ENCODE measurements at regions not wholly inside any gene's neighbourhood (a gene's known extent, or its start where the extent isn't known, plus 50 kb on each side); places are given as distances from the start of the nearest gene placed in this dataset.

DNA sequence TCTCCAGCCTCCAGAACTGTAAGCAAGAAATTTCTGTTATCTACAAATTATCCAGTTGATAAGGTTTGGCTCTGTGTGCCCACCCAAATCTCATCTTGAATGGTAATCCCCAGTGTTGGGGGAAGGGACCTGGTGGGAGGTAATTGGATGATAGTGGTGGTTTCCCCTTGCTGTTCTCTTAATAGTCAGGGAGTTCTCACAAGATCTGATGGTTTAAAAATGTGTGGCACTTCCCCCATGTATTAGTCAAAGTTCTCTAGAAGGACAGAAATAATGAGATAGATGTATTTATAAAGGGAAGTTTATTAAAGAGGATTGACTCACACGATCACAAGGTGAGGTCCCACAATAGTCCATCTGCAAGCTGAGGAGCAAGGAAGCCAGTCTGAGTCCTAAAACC, 56.2 kb upstream of the APBB1IP start (continued):
- TF ChIP-seq, protein P1, sequence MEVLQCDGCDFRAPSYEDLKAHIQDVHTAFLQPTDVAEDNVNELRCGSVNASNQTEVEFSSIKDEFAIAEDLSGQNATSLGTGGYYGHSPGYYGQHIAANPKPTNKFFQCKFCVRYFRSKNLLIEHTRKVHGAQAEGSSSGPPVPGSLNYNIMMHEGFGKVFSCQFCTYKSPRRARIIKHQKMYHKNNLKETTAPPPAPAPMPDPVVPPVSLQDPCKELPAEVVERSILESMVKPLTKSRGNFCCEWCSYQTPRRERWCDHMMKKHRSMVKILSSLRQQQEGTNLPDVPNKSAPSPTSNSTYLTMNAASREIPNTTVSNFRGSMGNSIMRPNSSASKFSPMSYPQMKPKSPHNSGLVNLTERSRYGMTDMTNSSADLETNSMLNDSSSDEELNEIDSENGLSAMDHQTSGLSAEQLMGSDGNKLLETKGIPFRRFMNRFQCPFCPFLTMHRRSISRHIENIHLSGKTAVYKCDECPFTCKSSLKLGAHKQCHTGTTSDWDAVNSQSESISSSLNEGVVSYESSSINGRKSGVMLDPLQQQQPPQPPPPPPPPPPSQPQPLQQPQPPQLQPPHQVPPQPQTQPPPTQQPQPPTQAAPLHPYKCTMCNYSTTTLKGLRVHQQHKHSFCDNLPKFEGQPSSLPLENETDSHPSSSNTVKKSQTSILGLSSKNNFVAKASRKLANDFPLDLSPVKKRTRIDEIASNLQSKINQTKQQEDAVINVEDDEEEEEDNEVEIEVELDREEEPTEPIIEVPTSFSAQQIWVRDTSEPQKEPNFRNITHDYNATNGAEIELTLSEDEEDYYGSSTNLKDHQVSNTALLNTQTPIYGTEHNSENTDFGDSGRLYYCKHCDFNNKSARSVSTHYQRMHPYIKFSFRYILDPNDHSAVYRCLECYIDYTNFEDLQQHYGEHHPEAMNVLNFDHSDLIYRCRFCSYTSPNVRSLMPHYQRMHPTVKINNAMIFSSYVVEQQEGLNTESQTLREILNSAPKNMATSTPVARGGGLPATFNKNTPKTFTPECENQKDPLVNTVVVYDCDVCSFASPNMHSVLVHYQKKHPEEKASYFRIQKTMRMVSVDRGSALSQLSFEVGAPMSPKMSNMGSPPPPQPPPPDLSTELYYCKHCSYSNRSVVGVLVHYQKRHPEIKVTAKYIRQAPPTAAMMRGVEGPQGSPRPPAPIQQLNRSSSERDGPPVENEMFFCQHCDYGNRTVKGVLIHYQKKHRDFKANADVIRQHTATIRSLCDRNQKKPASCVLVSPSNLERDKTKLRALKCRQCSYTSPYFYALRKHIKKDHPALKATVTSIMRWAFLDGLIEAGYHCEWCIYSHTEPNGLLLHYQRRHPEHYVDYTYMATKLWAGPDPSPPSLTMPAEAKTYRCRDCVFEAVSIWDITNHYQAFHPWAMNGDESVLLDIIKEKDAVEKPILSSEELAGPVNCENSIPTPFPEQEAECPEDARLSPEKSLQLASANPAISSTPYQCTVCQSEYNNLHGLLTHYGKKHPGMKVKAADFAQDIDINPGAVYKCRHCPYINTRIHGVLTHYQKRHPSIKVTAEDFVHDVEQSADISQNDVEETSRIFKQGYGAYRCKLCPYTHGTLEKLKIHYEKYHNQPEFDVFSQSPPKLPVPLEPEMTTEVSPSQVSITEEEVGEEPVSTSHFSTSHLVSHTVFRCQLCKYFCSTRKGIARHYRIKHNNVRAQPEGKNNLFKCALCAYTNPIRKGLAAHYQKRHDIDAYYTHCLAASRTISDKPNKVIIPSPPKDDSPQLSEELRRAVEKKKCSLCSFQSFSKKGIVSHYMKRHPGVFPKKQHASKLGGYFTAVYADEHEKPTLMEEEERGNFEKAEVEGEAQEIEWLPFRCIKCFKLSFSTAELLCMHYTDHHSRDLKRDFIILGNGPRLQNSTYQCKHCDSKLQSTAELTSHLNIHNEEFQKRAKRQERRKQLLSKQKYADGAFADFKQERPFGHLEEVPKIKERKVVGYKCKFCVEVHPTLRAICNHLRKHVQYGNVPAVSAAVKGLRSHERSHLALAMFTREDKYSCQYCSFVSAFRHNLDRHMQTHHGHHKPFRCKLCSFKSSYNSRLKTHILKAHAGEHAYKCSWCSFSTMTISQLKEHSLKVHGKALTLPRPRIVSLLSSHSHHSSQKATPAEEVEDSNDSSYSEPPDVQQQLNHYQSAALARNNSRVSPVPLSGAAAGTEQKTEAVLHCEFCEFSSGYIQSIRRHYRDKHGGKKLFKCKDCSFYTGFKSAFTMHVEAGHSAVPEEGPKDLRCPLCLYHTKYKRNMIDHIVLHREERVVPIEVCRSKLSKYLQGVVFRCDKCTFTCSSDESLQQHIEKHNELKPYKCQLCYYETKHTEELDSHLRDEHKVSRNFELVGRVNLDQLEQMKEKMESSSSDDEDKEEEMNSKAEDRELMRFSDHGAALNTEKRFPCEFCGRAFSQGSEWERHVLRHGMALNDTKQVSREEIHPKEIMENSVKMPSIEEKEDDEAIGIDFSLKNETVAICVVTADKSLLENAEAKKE (CRISPR knock-in tag; IDR thresholded peaks at IDR 0.05) = no peak
- no peak for TF ChIP-seq JUNB (IDR thresholded peaks at IDR 0.05; ENCODE audit: unreplicated experiment)

DNA sequence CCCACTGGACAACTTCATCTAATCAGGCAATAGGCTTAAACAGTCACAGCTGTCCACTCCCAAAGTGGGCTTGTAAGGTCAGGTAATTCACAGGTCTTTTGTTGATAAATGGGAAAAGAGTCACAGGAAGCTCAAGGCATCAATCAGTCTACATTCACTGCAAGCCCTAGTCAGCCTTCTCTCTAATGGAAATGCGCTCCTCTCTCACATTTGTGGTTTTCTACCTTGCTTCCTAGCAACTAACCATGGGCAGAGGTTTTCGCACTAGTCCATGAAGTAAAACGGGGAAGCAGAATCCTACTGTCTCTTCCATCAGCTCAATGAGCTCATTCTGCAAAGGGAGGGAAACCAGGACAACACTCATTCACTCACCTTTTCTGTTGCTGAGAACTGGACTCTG, 53.5 kb upstream of the APBB1IP start:
- H3K27me3 ChIP-seq (ENCODE audit: insufficient read depth) = no peaks in the 10 kb centered on the region
- Mint-ChIP-seq H3K4me1 (no peaks in the 10 kb centered on the region), H3K27me3 (ENCODE audit: insufficient read depth, low read depth, poor library complexity) (no peaks in the 10 kb centered on the region), H3K27ac (no peak overlapping the region), H3K36me3 (ENCODE audit: low read depth) (no peaks in the 10 kb centered on the region), H3K9me3 (no peaks in the 10 kb centered on the region), H3K4me3 (no peak overlapping the region)
- ATAC-seq = no peak
- H2AFZ ChIP-seq = peak overlapping the region; percentile 12; the same call in 1 of the 2 replicates
- H3K36me3 ChIP-seq (ENCODE audit: insufficient read depth) = no peaks in the 10 kb centered on the region
- no peaks in the 10 kb centered on the region for H3F3A ChIP-seq (replicated peaks; ENCODE audit: low read depth)
- no peaks in the 10 kb centered on the region for H4K20me1 ChIP-seq (replicated peaks; ENCODE audit: insufficient read depth)
- no peak overlapping the region for H3K4me3 ChIP-seq
- H3K4me1 ChIP-seq (ENCODE audit: insufficient read depth) = no peaks in the 10 kb centered on the region
- no peak for DNase-seq (ENCODE audit: low spot score)
- no peak overlapping the region for H3K27ac ChIP-seq (ENCODE audit: low read depth)
- peaks cover 8% of the 10 kb centered on the region; the same call in 1 of the 2 replicates for H3K9me2 ChIP-seq (ENCODE audit: insufficient read depth)
- H3K4me2 ChIP-seq = no peak overlapping the region
- H3K79me2 ChIP-seq (replicated peaks; ENCODE audit: insufficient read depth) = no peaks in the 10 kb centered on the region
- TF ChIP-seq, protein P2, sequence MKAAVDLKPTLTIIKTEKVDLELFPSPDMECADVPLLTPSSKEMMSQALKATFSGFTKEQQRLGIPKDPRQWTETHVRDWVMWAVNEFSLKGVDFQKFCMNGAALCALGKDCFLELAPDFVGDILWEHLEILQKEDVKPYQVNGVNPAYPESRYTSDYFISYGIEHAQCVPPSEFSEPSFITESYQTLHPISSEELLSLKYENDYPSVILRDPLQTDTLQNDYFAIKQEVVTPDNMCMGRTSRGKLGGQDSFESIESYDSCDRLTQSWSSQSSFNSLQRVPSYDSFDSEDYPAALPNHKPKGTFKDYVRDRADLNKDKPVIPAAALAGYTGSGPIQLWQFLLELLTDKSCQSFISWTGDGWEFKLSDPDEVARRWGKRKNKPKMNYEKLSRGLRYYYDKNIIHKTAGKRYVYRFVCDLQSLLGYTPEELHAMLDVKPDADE (IDR thresholded peaks at IDR 0.05) = no peak
- no peak for TF ChIP-seq NANOG (IDR thresholded peaks at IDR 0.05; ENCODE audit: borderline replicate concordance)
- TF ChIP-seq POLR2AphosphoS5 (IDR thresholded peaks at IDR 0.05; ENCODE audit: low read depth) = no peak
- TF ChIP-seq, protein P3, sequence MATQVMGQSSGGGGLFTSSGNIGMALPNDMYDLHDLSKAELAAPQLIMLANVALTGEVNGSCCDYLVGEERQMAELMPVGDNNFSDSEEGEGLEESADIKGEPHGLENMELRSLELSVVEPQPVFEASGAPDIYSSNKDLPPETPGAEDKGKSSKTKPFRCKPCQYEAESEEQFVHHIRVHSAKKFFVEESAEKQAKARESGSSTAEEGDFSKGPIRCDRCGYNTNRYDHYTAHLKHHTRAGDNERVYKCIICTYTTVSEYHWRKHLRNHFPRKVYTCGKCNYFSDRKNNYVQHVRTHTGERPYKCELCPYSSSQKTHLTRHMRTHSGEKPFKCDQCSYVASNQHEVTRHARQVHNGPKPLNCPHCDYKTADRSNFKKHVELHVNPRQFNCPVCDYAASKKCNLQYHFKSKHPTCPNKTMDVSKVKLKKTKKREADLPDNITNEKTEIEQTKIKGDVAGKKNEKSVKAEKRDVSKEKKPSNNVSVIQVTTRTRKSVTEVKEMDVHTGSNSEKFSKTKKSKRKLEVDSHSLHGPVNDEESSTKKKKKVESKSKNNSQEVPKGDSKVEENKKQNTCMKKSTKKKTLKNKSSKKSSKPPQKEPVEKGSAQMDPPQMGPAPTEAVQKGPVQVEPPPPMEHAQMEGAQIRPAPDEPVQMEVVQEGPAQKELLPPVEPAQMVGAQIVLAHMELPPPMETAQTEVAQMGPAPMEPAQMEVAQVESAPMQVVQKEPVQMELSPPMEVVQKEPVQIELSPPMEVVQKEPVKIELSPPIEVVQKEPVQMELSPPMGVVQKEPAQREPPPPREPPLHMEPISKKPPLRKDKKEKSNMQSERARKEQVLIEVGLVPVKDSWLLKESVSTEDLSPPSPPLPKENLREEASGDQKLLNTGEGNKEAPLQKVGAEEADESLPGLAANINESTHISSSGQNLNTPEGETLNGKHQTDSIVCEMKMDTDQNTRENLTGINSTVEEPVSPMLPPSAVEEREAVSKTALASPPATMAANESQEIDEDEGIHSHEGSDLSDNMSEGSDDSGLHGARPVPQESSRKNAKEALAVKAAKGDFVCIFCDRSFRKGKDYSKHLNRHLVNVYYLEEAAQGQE (IDR thresholded peaks at IDR 0.05; ENCODE audit: unreplicated experiment) = no peak
- TF ChIP-seq, protein P4, sequence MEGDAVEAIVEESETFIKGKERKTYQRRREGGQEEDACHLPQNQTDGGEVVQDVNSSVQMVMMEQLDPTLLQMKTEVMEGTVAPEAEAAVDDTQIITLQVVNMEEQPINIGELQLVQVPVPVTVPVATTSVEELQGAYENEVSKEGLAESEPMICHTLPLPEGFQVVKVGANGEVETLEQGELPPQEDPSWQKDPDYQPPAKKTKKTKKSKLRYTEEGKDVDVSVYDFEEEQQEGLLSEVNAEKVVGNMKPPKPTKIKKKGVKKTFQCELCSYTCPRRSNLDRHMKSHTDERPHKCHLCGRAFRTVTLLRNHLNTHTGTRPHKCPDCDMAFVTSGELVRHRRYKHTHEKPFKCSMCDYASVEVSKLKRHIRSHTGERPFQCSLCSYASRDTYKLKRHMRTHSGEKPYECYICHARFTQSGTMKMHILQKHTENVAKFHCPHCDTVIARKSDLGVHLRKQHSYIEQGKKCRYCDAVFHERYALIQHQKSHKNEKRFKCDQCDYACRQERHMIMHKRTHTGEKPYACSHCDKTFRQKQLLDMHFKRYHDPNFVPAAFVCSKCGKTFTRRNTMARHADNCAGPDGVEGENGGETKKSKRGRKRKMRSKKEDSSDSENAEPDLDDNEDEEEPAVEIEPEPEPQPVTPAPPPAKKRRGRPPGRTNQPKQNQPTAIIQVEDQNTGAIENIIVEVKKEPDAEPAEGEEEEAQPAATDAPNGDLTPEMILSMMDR (conservative IDR thresholded peaks at IDR 0.05; ENCODE audit: low read depth in 2 of 2) = no peak
- TF ChIP-seq EZH2 (IDR thresholded peaks at IDR 0.05; ENCODE audit: low read depth, unreplicated experiment) = no peak
- TF ChIP-seq ZNF114 (CRISPR knock-in tag; IDR thresholded peaks at IDR 0.05) = no peak
- no peak for TF ChIP-seq STAT1 (IDR thresholded peaks at IDR 0.05; ENCODE audit: unreplicated experiment)

Data from GM23338 (cell line).